Endothelial cell of umbilical vein (primary cell): ENCODE measurements at regions not wholly inside any gene's neighbourhood (a gene's known extent, or its start where the extent isn't known, plus 50 kb on each side); places are given as distances from the start of the nearest gene placed in this dataset.

Source experiments
- BruUV-seq: library from RNA; stranded (reverse); fragments of 400-500 nt; replicated peaks from 2 replicates; lab custom pipeline; 2021; lab: Mats Ljungman, UMichigan
- CTCF ChIA-PET: fragments of 300-600, 350-600 bp; sonication (Branson Sonifier 250); formaldehyde crosslinking; loops from one replicate; lab custom pipeline; 2021; ENCODE audit warnings: antibody characterized with exemption, inconsistent platforms; lab: Charles Lee
- POLR2A ChIA-PET: fragments of 300-600, 350-600 bp; sonication (Branson Sonifier 250); formaldehyde crosslinking; loops from one replicate; lab custom pipeline; 2021; ENCODE audit warnings: antibody characterized with exemption, inconsistent platforms; lab: Charles Lee
- DNase-seq: peaks from one replicate; pipeline ENCODE4 v3.0.0-alpha.2; 2011; ENCODE audit warnings: low read depth, low spot score
- FAIRE-seq: peaks from 2 replicates; lab custom pipeline; 2011; peaks lifted over from hg19 to GRCh38; lab: Jason Lieb, UNC
- H2AFZ ChIP-seq: 2 replicates; pipeline ENCODE4 v1.6.0; 2012; ENCODE audit warnings: low read depth, low read length, control low read depth, inconsistent platforms
- H3K27ac ChIP-seq: 2 replicates; pipeline ENCODE4 v1.5.1; 2011; ENCODE audit warnings: low read depth, mild to moderate bottlenecking, control low read depth, low read length, moderate library complexity; ENCODE audit not compliant: insufficient read depth
- H3K27me3 ChIP-seq, 2 experiments: 2 replicates each; pipeline versions ENCODE4 v1.6.0 to v1.6.1; 2011; ENCODE audit warnings: low read length in 2 of 2, mixed read lengths in 1 of 2; ENCODE audit not compliant: control insufficient read depth in 2 of 2, insufficient read depth in 2 of 2
- H3K36me3 ChIP-seq, 2 experiments: 2 replicates in 1 of 2; 3 replicates in 1 of 2; pipeline ENCODE4 v1.5.1; 2011; ENCODE audit warnings: low read length in 2 of 2, mild to moderate bottlenecking in 1 of 2, moderate library complexity in 1 of 2; ENCODE audit not compliant: control insufficient read depth in 2 of 2, insufficient read depth in 2 of 2; ENCODE audit errors: extremely low read depth in 1 of 2
- H3K4me1 ChIP-seq: 3 replicates; pipeline ENCODE4 v1.5.1; 2011; ENCODE audit warnings: mild to moderate bottlenecking, low read length; ENCODE audit not compliant: control insufficient read depth, insufficient read depth; ENCODE audit errors: extremely low read depth
- H3K4me2 ChIP-seq: 2 replicates; pipeline ENCODE4 v1.6.1; 2011; ENCODE audit warnings: low read length, control low read depth, mixed read lengths; ENCODE audit not compliant: insufficient read depth
- H3K4me3 ChIP-seq, 3 experiments: fragments of 200-600 bp in 1 of 3; sonication (generic), shearing (Covaris generic) in 1 of 3; replicated peaks in 1 of 3; 2 replicates each; pipeline ENCODE4 v1.5.1; 2011 to 2016; ENCODE audit warnings: control low read depth in 3 of 3, low read length in 3 of 3, mild to moderate bottlenecking in 2 of 3, inconsistent platforms in 1 of 3, low read depth in 1 of 3, moderate library complexity in 1 of 3; ENCODE audit not compliant: insufficient read depth in 1 of 3
- H3K79me2 ChIP-seq: 2 replicates; pipeline ENCODE4 v1.6.0; 2012; ENCODE audit warnings: low read length, inconsistent platforms; ENCODE audit not compliant: control insufficient read depth, insufficient read depth
- H3K9ac ChIP-seq: replicated peaks from 2 replicates; pipeline ENCODE3; 2011; ENCODE audit warnings: low read length, control low read depth; ENCODE audit not compliant: insufficient read depth; ENCODE audit errors: extremely low read depth
- H3K9me1 ChIP-seq: replicated peaks from 3 replicates; pipeline ENCODE4 v1.6.0; 2011; ENCODE audit warnings: mild to moderate bottlenecking, low read length; ENCODE audit not compliant: control insufficient read depth, insufficient read depth; ENCODE audit errors: extremely low read depth
- H3K9me3 ChIP-seq: replicated peaks from 2 replicates; pipeline ENCODE4 v1.5.1; 2012; ENCODE audit warnings: low read length, inconsistent platforms; ENCODE audit not compliant: control insufficient read depth, insufficient read depth
- H4K20me1 ChIP-seq: replicated peaks from 2 replicates; pipeline ENCODE3; 2011; ENCODE audit warnings: mild to moderate bottlenecking, low read length; ENCODE audit not compliant: control insufficient read depth, insufficient read depth; ENCODE audit errors: extremely low read depth
- CTCF ChIP-seq, 2 donors: IDR thresholded peaks; 1 replicate in 1 of 2; 2 replicates in 1 of 2; pipeline ENCODE4 v1.5.1; 2011; ENCODE audit warnings: low read length in 2 of 2, mild to moderate bottlenecking in 2 of 2, moderate library complexity in 2 of 2, control low read depth in 1 of 2, inconsistent platforms in 1 of 2, low read depth in 1 of 2; ENCODE audit not compliant: insufficient read depth in 1 of 2; ENCODE audit errors: extremely low read depth in 1 of 2
- EZH2 ChIP-seq: IDR thresholded peaks from 2 replicates; pipeline ENCODE4 v1.6.1; 2012; ENCODE audit warnings: borderline replicate concordance, low read depth, mild to moderate bottlenecking, moderate library complexity, low read length, inconsistent platforms; ENCODE audit not compliant: severe bottlenecking
- FOS ChIP-seq: IDR thresholded peaks from 2 replicates; pipeline ENCODE4 v1.6.1; 2011; ENCODE audit warnings: mild to moderate bottlenecking, low read length, moderate library complexity, borderline replicate concordance; ENCODE audit not compliant: insufficient read depth
- GATA2 ChIP-seq: IDR thresholded peaks from 2 replicates; pipeline ENCODE4 v1.7.0; 2011; ENCODE audit warnings: low read depth, mild to moderate bottlenecking, moderate library complexity, mixed read lengths, low read length; ENCODE audit not compliant: insufficient read length, insufficient read depth
- JUN ChIP-seq: IDR thresholded peaks from 2 replicates; pipeline ENCODE4 v1.6.1; 2011; ENCODE audit warnings: borderline replicate concordance, low read depth; ENCODE audit not compliant: insufficient read length, insufficient read depth
- MAX ChIP-seq: IDR thresholded peaks from 2 replicates; pipeline ENCODE4 v1.6.1; 2011; ENCODE audit not compliant: insufficient read depth, insufficient read length
- MYC ChIP-seq: IDR thresholded peaks from one replicate; pipeline ENCODE4 v1.6.1; 2011; ENCODE audit warnings: mild to moderate bottlenecking, low read depth, low read length
- POLR2A ChIP-seq: IDR thresholded peaks from 2 replicates; pipeline ENCODE4 v1.6.1; 2012; ENCODE audit warnings: low read depth, mild to moderate bottlenecking, control low read depth, low read length
- POLR2AphosphoS5 ChIP-seq: IDR thresholded peaks from 2 replicates; pipeline ENCODE4 v1.6.1; 2012; ENCODE audit warnings: low read depth, mild to moderate bottlenecking, control low read depth, low read length, moderate library complexity; ENCODE audit not compliant: insufficient read depth
- dilution Hi-C: fragments of 300-500 bp; cut with MboI; formaldehyde crosslinking; loops from one replicate; pipeline ENCODE4 v1.15.0; 2019; ENCODE audit warnings: low sequenced_read_pairs; ENCODE audit not compliant: extremely low pct_ligation_motif_present
- intact Hi-C: fragments of 100-400 bp; cut with micrococcal nuclease; formaldehyde crosslinking; loops from one replicate; pipeline ENCODE4 v1.10.0; 2022

- Histone ChIP-seq H3K4me2 (no peak overlapping the region), H3K4me3 (no peak overlapping the region), H3K4me1 (no peaks in the 10 kb centered on the region), H3K27me3 (no peaks in the 10 kb centered on the region), H3K9me1 (no peaks in the 10 kb centered on the region), H3K9ac (no peak overlapping the region), H2AFZ (no peak overlapping the region), H3K9me3 (peaks cover 2% of the 10 kb centered on the region), H3K27ac (no peak overlapping the region), H3K36me3 (no peaks in the 10 kb centered on the region), H4K20me1 (no peaks in the 10 kb centered on the region), H3K79me2 (no peaks in the 10 kb centered on the region)
- no TSS peak for BruUV-seq
- FAIRE-seq = no peak
- dilution Hi-C loops = no loop called here
- TF ChIP-seq POLR2A = no peak
- ChIA-PET POLR2A (no interaction called here), CTCF (no interaction called here)
- DNase-seq = no peak
- intact Hi-C loops = no loop called here
Observed at GRCh38 chr6:159533016-159533415, 160.0 kb downstream of the SOD2 start.

GRCh38 chr6:159532155-159532554 is 160.9 kb downstream of the SOD2 start:
- H3K4me3 ChIP-seq = no peak overlapping the region
- H3K4me2 ChIP-seq = no peak overlapping the region
- H3K79me2 ChIP-seq = no peaks in the 10 kb centered on the region
- BruUV-seq = no TSS peak
- no peaks in the 10 kb centered on the region for H3K9me1 ChIP-seq
- no peaks in the 10 kb centered on the region for H3K36me3 ChIP-seq
- DNase-seq (no peak), FAIRE-seq (no peak)
- TF ChIP-seq POLR2AphosphoS5 = no peak
- TF ChIP-seq CTCF (IDR thresholded peaks at IDR 0.05; ENCODE audit: extremely low read depth in 1 of 2, insufficient read depth in 1 of 2, low read depth in 1 of 2, low read length in 2 of 2) = no peak
- no peak for TF ChIP-seq MAX
- TF ChIP-seq FOS = no peak
- TF ChIP-seq MYC = no peak
- no peak for TF ChIP-seq GATA2
- no peak for TF ChIP-seq POLR2A
- TF ChIP-seq JUN = no peak
- TF ChIP-seq EZH2 = no peak
- no peaks in the 10 kb centered on the region for H3K27me3 ChIP-seq
- ChIA-PET CTCF (no interaction called here), POLR2A (no interaction called here)
- H3K4me1 ChIP-seq = no peaks in the 10 kb centered on the region
- H2AFZ ChIP-seq = no peak overlapping the region
- no peak overlapping the region for H3K9ac ChIP-seq
- dilution Hi-C loops = no loop called here
- no peaks in the 10 kb centered on the region for H4K20me1 ChIP-seq
- intact Hi-C loops = no loop called here
- H3K27ac ChIP-seq = no peak overlapping the region
- H3K9me3 ChIP-seq = peaks cover 6% of the 10 kb centered on the region
